Myocyte (in vitro differentiated cells): ENCODE measurements at regions not wholly inside any gene's neighbourhood (a gene's known extent, or its start where the extent isn't known, plus 50 kb on each side); places are given as distances from the start of the nearest gene placed in this dataset.
A peak's percentile ranks its signal among the peaks of the same experiment; 100 is the strongest.

Experiments
- DNase-seq: peaks from one replicate; pipeline ENCODE4 v3.0.0-alpha.2; 2012; ENCODE audit warnings: low read depth

GRCh38 chr20:50284811-50285375, 94.3 kb downstream of the CEBPB start:
- DNase-seq = no peak

GRCh38 chr20:50285376-50286173, 94.9 kb downstream of the CEBPB start:
- peak; percentile 35 for DNase-seq

GRCh38 chr20:50286174-50286511, 95.5 kb downstream of the CEBPB start:
- DNase-seq = no peak

GRCh38 chr20:50286609-50287008, 96.0 kb downstream of the CEBPB start:
- peak; percentile 76 for DNase-seq

GRCh38 chr20:50287512-50287911, 96.9 kb downstream of the CEBPB start:
- no peak for DNase-seq

GRCh38 chr20:50288128-50288623, 97.5 kb downstream of the CEBPB start:
- no peak for DNase-seq

- no peak for DNase-seq
These were observed 99.0 kb downstream of the CEBPB start for GRCh38 chr20:50289581-50289980.

- DNase-seq = no peak
These were observed 99.5 kb downstream of the CEBPB start for GRCh38 chr20:50290112-50290511.

- no peak for DNase-seq
These were observed 100.2 kb downstream of the CEBPB start for GRCh38 chr20:50290808-50291207.

GRCh38 chr20:50291254-50292078, 100.8 kb downstream of the CEBPB start:
- no peak for DNase-seq

- DNase-seq = no peak
These were observed 101.5 kb downstream of the CEBPB start for GRCh38 chr20:50292079-50292590.

- peak; percentile 91 for DNase-seq
These were observed 102.1 kb downstream of the CEBPB start for GRCh38 chr20:50292591-50293283.

GRCh38 chr20:50293284-50294139, 102.9 kb downstream of the CEBPB start:
- DNase-seq = no peak

- no peak for DNase-seq
These were observed 103.8 kb downstream of the CEBPB start for GRCh38 chr20:50294164-50295088.

GRCh38 chr20:50295345-50295744, 104.7 kb downstream of the CEBPB start:
- DNase-seq = no peak

GRCh38 chr20:50295762-50296449, 105.3 kb downstream of the CEBPB start:
- DNase-seq = no peak

- DNase-seq = no peak
These were observed 106.1 kb downstream of the CEBPB start for GRCh38 chr20:50296450-50297375.
